Mesendoderm (in vitro differentiated cells): ENCODE measurements at regions not wholly inside any gene's neighbourhood (a gene's known extent, or its start where the extent isn't known, plus 50 kb on each side); places are given as distances from the start of the nearest gene placed in this dataset.
A peak's percentile ranks its signal among the peaks of the same experiment; 100 is the strongest.

Experiments
- DNase-seq: peaks from one replicate; pipeline ENCODE4 v3.0.0; 2013
- H2AK5ac ChIP-seq: 2 replicates; pipeline ENCODE4 v1.6.1; 2013; ENCODE audit warnings: low read length, inconsistent platforms
- H2BK120ac ChIP-seq: 2 replicates; pipeline ENCODE4 v1.6.1; 2013; ENCODE audit warnings: low read depth, mild to moderate bottlenecking, low read length, moderate library complexity, mixed read lengths
- H2BK15ac ChIP-seq: replicated peaks from 2 replicates; pipeline ENCODE4 v1.6.1; 2013; ENCODE audit warnings: low read depth, mild to moderate bottlenecking, moderate library complexity
- H2BK5ac ChIP-seq: 2 replicates; pipeline ENCODE4 v1.6.1; 2013; ENCODE audit warnings: low read length, inconsistent platforms
- H3K18ac ChIP-seq: 2 replicates; pipeline ENCODE4 v1.6.1; 2013; ENCODE audit warnings: mild to moderate bottlenecking, low read length, mixed read lengths
- H3K23ac ChIP-seq: one replicate; pipeline ENCODE4 v1.6.1; 2013; ENCODE audit warnings: low read length
- H3K27ac ChIP-seq: 2 replicates; pipeline ENCODE4 v1.5.1; 2013; ENCODE audit warnings: low read depth, mild to moderate bottlenecking, inconsistent platforms, low read length, moderate library complexity
- H3K27me3 ChIP-seq: 2 replicates; pipeline ENCODE4 v1.6.1; 2013; ENCODE audit warnings: low read length, control low read depth, mild to moderate bottlenecking, inconsistent platforms; ENCODE audit not compliant: insufficient read depth, poor library complexity
- H3K36me3 ChIP-seq: 2 replicates; pipeline ENCODE4 v1.6.1; 2013; ENCODE audit warnings: low read length, inconsistent platforms; ENCODE audit not compliant: control insufficient read depth, insufficient read depth
- H3K4ac ChIP-seq: one replicate; pipeline ENCODE4 v1.6.1; 2013; ENCODE audit warnings: low read depth, mild to moderate bottlenecking, low read length, moderate library complexity
- H3K4me1 ChIP-seq: 2 replicates; pipeline ENCODE4 v1.6.1; 2013; ENCODE audit warnings: low read depth, low read length, inconsistent platforms; ENCODE audit not compliant: control insufficient read depth
- H3K4me2 ChIP-seq: 2 replicates; pipeline ENCODE4 v1.6.1; 2013; ENCODE audit warnings: low read length
- H3K4me3 ChIP-seq: 2 replicates; pipeline ENCODE4 v1.5.1; 2013; ENCODE audit warnings: mild to moderate bottlenecking, low read length
- H3K56ac ChIP-seq: one replicate; pipeline ENCODE4 v1.6.1; 2013; ENCODE audit warnings: low read length
- H3K79me1 ChIP-seq: 2 replicates; pipeline ENCODE4 v1.6.1; 2013; ENCODE audit warnings: low read length, inconsistent platforms
- H3K79me2 ChIP-seq: 2 replicates; pipeline ENCODE4 v1.6.1; 2013; ENCODE audit warnings: mild to moderate bottlenecking, low read length; ENCODE audit not compliant: control insufficient read depth, insufficient read depth
- H3K9ac ChIP-seq: 2 replicates; pipeline ENCODE4 v1.6.1; 2013; ENCODE audit warnings: low read length, inconsistent platforms
- H4K5ac ChIP-seq: one replicate; pipeline ENCODE4 v1.6.1; 2013; ENCODE audit warnings: low read length
- H4K8ac ChIP-seq: one replicate; pipeline ENCODE4 v1.6.1; 2013; ENCODE audit warnings: low read depth, mild to moderate bottlenecking, control low read depth, low read length, moderate library complexity
- WGBS: extraction: QIAGEN DNeasy Blood & Tissue Kit; methylation state at CpG from one replicate; pipeline ENCODE4 v1.1.7; 2013; ENCODE audit warnings: low lambda C conversion rate, missing lambda C conversion rate; ENCODE audit not compliant: insufficient coverage; ENCODE audit errors: extremely low coverage; 5-methylcytosine and 5-hydroxymethylcytosine counted together

- no peak overlapping the region for H4K8ac ChIP-seq
- H3K9ac ChIP-seq = no peak overlapping the region
- no peak overlapping the region for H3K4me3 ChIP-seq
- no peak for DNase-seq
- no peaks in the 10 kb centered on the region for H3K79me2 ChIP-seq
- no peak overlapping the region for H3K56ac ChIP-seq
- no peak overlapping the region for H3K23ac ChIP-seq
- no peak overlapping the region for H4K5ac ChIP-seq
- no peak overlapping the region for H2BK120ac ChIP-seq
- no peak overlapping the region for H3K27ac ChIP-seq
- H3K18ac ChIP-seq = no peak overlapping the region
- no peak overlapping the region for H2AK5ac ChIP-seq
- H3K4me1 ChIP-seq = peaks cover 2% of the 10 kb centered on the region
- H3K4ac ChIP-seq = no peak overlapping the region
- H2BK5ac ChIP-seq = no peak overlapping the region
- H2BK15ac ChIP-seq = no peak overlapping the region
- H3K79me1 ChIP-seq = no peaks in the 10 kb centered on the region
- no peak overlapping the region for H3K4me2 ChIP-seq
- no peaks in the 10 kb centered on the region for H3K27me3 ChIP-seq
- WGBS = no CpG with 5 or more reads among the region's 4 CpGs
- no peaks in the 10 kb centered on the region for H3K36me3 ChIP-seq
Observed at GRCh38 chr4:188804861-188805260, 665.6 kb downstream of the TRIML1 start.

- Histone ChIP-seq H3K27me3 (no peaks in the 10 kb centered on the region), H3K9ac (no peak overlapping the region), H3K79me1 (no peaks in the 10 kb centered on the region), H3K79me2 (no peaks in the 10 kb centered on the region), H3K23ac (no peak overlapping the region), H2AK5ac (no peak overlapping the region), H3K4me2 (no peak overlapping the region), H4K8ac (no peak overlapping the region), H3K56ac (no peak overlapping the region), H4K5ac (no peak overlapping the region), H3K4me3 (no peak overlapping the region), H3K4ac (no peak overlapping the region), H2BK15ac (no peak overlapping the region), H3K27ac (no peak overlapping the region), H3K4me1 (peaks cover 2% of the 10 kb centered on the region), H2BK120ac (no peak overlapping the region), H3K36me3 (no peaks in the 10 kb centered on the region), H2BK5ac (no peak overlapping the region), H3K18ac (no peak overlapping the region)
- DNase-seq = no peak
- no CpG with 5 or more reads among the region's 1 CpG for WGBS
Observed at GRCh38 chr4:188811121-188811520, 671.9 kb downstream of the TRIML1 start.

- H2BK5ac ChIP-seq = no peak overlapping the region
- H3K79me1 ChIP-seq = no peaks in the 10 kb centered on the region
- no peak for DNase-seq
- H2BK120ac ChIP-seq = no peak overlapping the region
- H3K4me2 ChIP-seq = no peak overlapping the region
- H3K27me3 ChIP-seq = no peaks in the 10 kb centered on the region
- no peak overlapping the region for H2AK5ac ChIP-seq
- no peaks in the 10 kb centered on the region for H3K36me3 ChIP-seq
- H3K4ac ChIP-seq = no peak overlapping the region
- no peaks in the 10 kb centered on the region for H3K4me1 ChIP-seq
- no peak overlapping the region for H3K27ac ChIP-seq
- H3K79me2 ChIP-seq = no peaks in the 10 kb centered on the region
- H4K5ac ChIP-seq = no peak overlapping the region
- no peak overlapping the region for H2BK15ac ChIP-seq
- H3K56ac ChIP-seq = no peak overlapping the region
- H3K18ac ChIP-seq = no peak overlapping the region
- no peak overlapping the region for H3K23ac ChIP-seq
- no peak overlapping the region for H3K9ac ChIP-seq
- no peak overlapping the region for H4K8ac ChIP-seq
- H3K4me3 ChIP-seq = no peak overlapping the region
- no CpG with 5 or more reads among the region's 1 CpG for WGBS
Observed at GRCh38 chr4:188812644-188813043, 673.4 kb downstream of the TRIML1 start.

- H3K23ac ChIP-seq = no peak overlapping the region
- H3K79me2 ChIP-seq = no peaks in the 10 kb centered on the region
- H3K18ac ChIP-seq = no peak overlapping the region
- peaks cover 3% of the 10 kb centered on the region for H3K4me1 ChIP-seq
- H3K56ac ChIP-seq = no peak overlapping the region
- no peak for DNase-seq
- no peak overlapping the region for H2BK5ac ChIP-seq
- no peak overlapping the region for H3K4ac ChIP-seq
- no peak overlapping the region for H3K4me3 ChIP-seq
- no peak overlapping the region for H3K27ac ChIP-seq
- H3K9ac ChIP-seq = no peak overlapping the region
- WGBS = no CpG with 5 or more reads among the region's 6 CpGs
- no peaks in the 10 kb centered on the region for H3K79me1 ChIP-seq
- H2BK15ac ChIP-seq = no peak overlapping the region
- H2AK5ac ChIP-seq = no peak overlapping the region
- no peak overlapping the region for H4K5ac ChIP-seq
- no peak overlapping the region for H4K8ac ChIP-seq
- no peaks in the 10 kb centered on the region for H3K27me3 ChIP-seq
- no peak overlapping the region for H2BK120ac ChIP-seq
- H3K36me3 ChIP-seq = no peaks in the 10 kb centered on the region
- H3K4me2 ChIP-seq = no peak overlapping the region
Observed at GRCh38 chr4:188818300-188818699, 679.1 kb downstream of the TRIML1 start.

GRCh38 chr4:188819233-188819632, 680.0 kb downstream of the TRIML1 start:
- H3K56ac ChIP-seq = no peak overlapping the region
- WGBS = no CpG with 5 or more reads among the region's 2 CpGs
- H3K4me2 ChIP-seq = no peak overlapping the region
- no peak overlapping the region for H2BK15ac ChIP-seq
- H3K79me1 ChIP-seq = no peaks in the 10 kb centered on the region
- DNase-seq = no peak
- H4K8ac ChIP-seq = no peak overlapping the region
- H3K4ac ChIP-seq = no peak overlapping the region
- H3K18ac ChIP-seq = no peak overlapping the region
- H4K5ac ChIP-seq = no peak overlapping the region
- no peaks in the 10 kb centered on the region for H3K27me3 ChIP-seq
- H3K9ac ChIP-seq = no peak overlapping the region
- no peaks in the 10 kb centered on the region for H3K79me2 ChIP-seq
- H3K23ac ChIP-seq = no peak overlapping the region
- H2AK5ac ChIP-seq = no peak overlapping the region
- H2BK120ac ChIP-seq = no peak overlapping the region
- no peak overlapping the region for H3K27ac ChIP-seq
- peaks cover 3% of the 10 kb centered on the region for H3K4me1 ChIP-seq
- H3K4me3 ChIP-seq = no peak overlapping the region
- H3K36me3 ChIP-seq = no peaks in the 10 kb centered on the region
- no peak overlapping the region for H2BK5ac ChIP-seq

GRCh38 chr4:188821500-188821899, 682.3 kb downstream of the TRIML1 start:
- no peak overlapping the region for H3K4ac ChIP-seq
- no peak overlapping the region for H3K4me2 ChIP-seq
- H2BK120ac ChIP-seq = no peak overlapping the region
- H2AK5ac ChIP-seq = no peak overlapping the region
- no peak overlapping the region for H2BK15ac ChIP-seq
- no peak overlapping the region for H3K18ac ChIP-seq
- H3K79me2 ChIP-seq = no peaks in the 10 kb centered on the region
- H4K5ac ChIP-seq = no peak overlapping the region
- no peaks in the 10 kb centered on the region for H3K79me1 ChIP-seq
- peaks cover 3% of the 10 kb centered on the region for H3K4me1 ChIP-seq
- H3K27ac ChIP-seq = no peak overlapping the region
- H3K9ac ChIP-seq = no peak overlapping the region
- DNase-seq = peak; percentile 3
- H3K4me3 ChIP-seq = no peak overlapping the region
- no peaks in the 10 kb centered on the region for H3K36me3 ChIP-seq
- H3K23ac ChIP-seq = no peak overlapping the region
- H4K8ac ChIP-seq = no peak overlapping the region
- WGBS = 100% methylated on average over 3 of the region's 8 CpGs
- H3K27me3 ChIP-seq = no peaks in the 10 kb centered on the region
- no peak overlapping the region for H3K56ac ChIP-seq
- H2BK5ac ChIP-seq = no peak overlapping the region
